Natural killer cell (primary cell): ENCODE measurements at regions not wholly inside any gene's neighbourhood (a gene's known extent, or its start where the extent isn't known, plus 50 kb on each side); places are given as distances from the start of the nearest gene placed in this dataset.

Source experiments
- ATAC-seq, 3 donors: fragments of 150-1000 bp in 2 of 3; fragments of 200-7000 bp in 1 of 3; cut with Tn5 transposase; 1 replicate in 1 of 3; 2 replicates in 2 of 3; pipeline ENCODE4 v1.10.0; 2021; ENCODE audit warnings: mild to moderate bottlenecking in 2 of 3, moderate library complexity in 2 of 3
- DNase-seq, 2 donors: peaks; one replicate each; pipeline versions ENCODE4 v3.0.0 to v3.0.0-alpha.2; 2013 to 2021; ENCODE audit warnings: mixed read lengths in 1 of 2
- H3K27ac ChIP-seq: one replicate; pipeline ENCODE4 v1.5.1; 2013; ENCODE audit warnings: mild to moderate bottlenecking, low read length
- H3K27me3 ChIP-seq: one replicate; pipeline ENCODE4 v1.6.1; 2013; ENCODE audit warnings: low read length; ENCODE audit not compliant: control insufficient read depth, insufficient read depth
- H3K36me3 ChIP-seq: one replicate; pipeline ENCODE4 v1.6.1; 2013; ENCODE audit warnings: low read length; ENCODE audit not compliant: control insufficient read depth, insufficient read depth
- H3K4me1 ChIP-seq: one replicate; pipeline ENCODE4 v1.6.1; 2013; ENCODE audit warnings: low read length; ENCODE audit not compliant: control insufficient read depth, insufficient read depth
- H3K4me3 ChIP-seq: one replicate; pipeline ENCODE4 v1.5.1; 2013; ENCODE audit warnings: low read length
- H3K9me3 ChIP-seq: one replicate; pipeline ENCODE4 v1.6.1; 2013; ENCODE audit warnings: low read length; ENCODE audit not compliant: control insufficient read depth, insufficient read depth
- H3K27ac Mint-ChIP-seq, 2 donors: one replicate each; pipeline ENCODE4 v1.8.0; 2022; ENCODE audit warnings: mild to moderate bottlenecking in 2 of 2, mixed read lengths in 2 of 2, moderate library complexity in 1 of 2
- H3K27me3 Mint-ChIP-seq, 2 donors: one replicate each; pipeline ENCODE4 v1.8.0; 2022; ENCODE audit warnings: low read depth in 2 of 2, mixed read lengths in 2 of 2
- H3K36me3 Mint-ChIP-seq: one replicate; pipeline ENCODE4 v1.8.0; 2022; ENCODE audit warnings: mixed read lengths
- H3K4me1 Mint-ChIP-seq, 2 donors: one replicate each; pipeline ENCODE4 v1.8.0; 2022; ENCODE audit warnings: mixed read lengths in 2 of 2
- H3K4me3 Mint-ChIP-seq: one replicate; pipeline ENCODE4 v1.8.0; 2022; ENCODE audit warnings: mild to moderate bottlenecking, moderate library complexity, mixed read lengths
- H3K9me3 Mint-ChIP-seq, 2 donors: one replicate each; pipeline ENCODE4 v1.8.0; 2022; ENCODE audit warnings: mixed read lengths in 2 of 2
- WGBS: methylation state at CpG from one replicate; pipeline ENCODE4 v1.1.7; 2013; ENCODE audit warnings: missing lambda C conversion rate; ENCODE audit not compliant: insufficient coverage; 5-methylcytosine and 5-hydroxymethylcytosine counted together
- intact Hi-C: fragments of 100-400 bp; cut with micrococcal nuclease; formaldehyde crosslinking; loops from one replicate; pipeline ENCODE4 v1.14.2; 2022
- TF ChIP-seq, protein P1 (sequence below): fragments of 200-600 bp; IDR thresholded peaks from one replicate; pipeline ENCODE4 v1.8.0; 2022; ENCODE audit warnings: antibody characterized with exemption

DNA sequence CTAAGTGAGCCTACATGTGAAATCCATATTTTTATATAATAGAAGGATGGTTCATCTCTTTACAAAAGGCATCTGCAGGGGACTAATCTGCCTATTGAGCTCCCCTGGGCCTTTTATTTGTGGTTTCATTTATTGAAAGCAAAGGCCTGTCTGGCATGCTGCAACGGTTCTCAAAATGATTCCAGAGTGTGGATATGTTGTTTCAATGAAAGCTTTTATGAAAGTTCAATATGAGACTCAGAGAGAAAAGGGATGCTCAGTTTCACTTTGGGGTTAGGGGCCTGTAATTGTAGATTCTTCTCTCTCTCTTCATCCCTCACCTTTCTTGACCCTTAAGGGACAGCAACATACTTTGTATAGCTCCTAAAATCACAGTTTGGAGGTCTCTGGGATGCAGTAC, 204.2 kb upstream of the CASK start:
- Mint-ChIP-seq H3K36me3 (no peaks in the 10 kb centered on the region), H3K9me3 (no peaks in the 10 kb centered on the region), H3K4me3 (no peak overlapping the region), H3K27ac (no peak overlapping the region), H3K4me1 (peaks cover 0 to 4% of the 10 kb centered on the region in 2 donors), H3K27me3 (peaks cover 0 to 2% of the 10 kb centered on the region in 2 donors)
- ATAC-seq (no peak), DNase-seq (no peak)
- Histone ChIP-seq H3K9me3 (no peaks in the 10 kb centered on the region), H3K27me3 (no peaks in the 10 kb centered on the region), H3K36me3 (no peaks in the 10 kb centered on the region), H3K4me1 (peaks cover 7% of the 10 kb centered on the region), H3K27ac (no peak overlapping the region), H3K4me3 (no peak overlapping the region)
- TF ChIP-seq, protein P1, sequence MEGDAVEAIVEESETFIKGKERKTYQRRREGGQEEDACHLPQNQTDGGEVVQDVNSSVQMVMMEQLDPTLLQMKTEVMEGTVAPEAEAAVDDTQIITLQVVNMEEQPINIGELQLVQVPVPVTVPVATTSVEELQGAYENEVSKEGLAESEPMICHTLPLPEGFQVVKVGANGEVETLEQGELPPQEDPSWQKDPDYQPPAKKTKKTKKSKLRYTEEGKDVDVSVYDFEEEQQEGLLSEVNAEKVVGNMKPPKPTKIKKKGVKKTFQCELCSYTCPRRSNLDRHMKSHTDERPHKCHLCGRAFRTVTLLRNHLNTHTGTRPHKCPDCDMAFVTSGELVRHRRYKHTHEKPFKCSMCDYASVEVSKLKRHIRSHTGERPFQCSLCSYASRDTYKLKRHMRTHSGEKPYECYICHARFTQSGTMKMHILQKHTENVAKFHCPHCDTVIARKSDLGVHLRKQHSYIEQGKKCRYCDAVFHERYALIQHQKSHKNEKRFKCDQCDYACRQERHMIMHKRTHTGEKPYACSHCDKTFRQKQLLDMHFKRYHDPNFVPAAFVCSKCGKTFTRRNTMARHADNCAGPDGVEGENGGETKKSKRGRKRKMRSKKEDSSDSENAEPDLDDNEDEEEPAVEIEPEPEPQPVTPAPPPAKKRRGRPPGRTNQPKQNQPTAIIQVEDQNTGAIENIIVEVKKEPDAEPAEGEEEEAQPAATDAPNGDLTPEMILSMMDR, result no peak
- intact Hi-C loops, result no loop called here
- WGBS, result 9% methylated on average over 1 of the region's 1 CpG

DNA sequence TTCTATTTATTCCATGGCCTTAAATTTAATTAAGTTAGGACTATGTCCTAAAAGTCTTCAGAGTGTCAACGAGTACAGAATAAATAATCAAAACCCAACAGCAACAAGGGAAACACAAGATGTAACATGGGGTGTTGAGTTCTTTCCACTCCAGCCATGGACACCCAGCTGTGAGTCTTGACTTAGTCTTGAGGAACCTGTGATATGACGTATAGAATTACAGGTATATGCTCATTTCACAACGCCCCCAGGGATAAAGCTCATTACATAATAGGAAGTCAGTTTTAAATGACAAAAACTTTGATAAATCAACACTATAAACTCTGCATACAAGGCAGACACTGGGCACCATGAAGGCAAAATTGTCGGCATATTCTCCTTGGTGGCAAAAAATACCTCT, 200.0 kb upstream of the CASK start:
- H3K4me1 ChIP-seq, result peaks cover 2% of the 10 kb centered on the region
- WGBS, result 100% methylated on average over 1 of the region's 4 CpGs
- H3K27me3 Mint-ChIP-seq, result no peaks in the 10 kb centered on the region
- H3K4me3 ChIP-seq, result no peak overlapping the region
- no peak overlapping the region for H3K4me3 Mint-ChIP-seq
- no peaks in the 10 kb centered on the region for H3K9me3 ChIP-seq
- DNase-seq (no peak), ATAC-seq (no peak)
- no peak overlapping the region for H3K27ac Mint-ChIP-seq
- H3K9me3 Mint-ChIP-seq, result no peaks in the 10 kb centered on the region
- no peaks in the 10 kb centered on the region for H3K36me3 Mint-ChIP-seq
- TF ChIP-seq, protein P1, result no peak
- no peak overlapping the region for H3K27ac ChIP-seq
- no peaks in the 10 kb centered on the region for H3K36me3 ChIP-seq
- no peaks in the 10 kb centered on the region for H3K4me1 Mint-ChIP-seq
- intact Hi-C loops, result no loop called here
- no peaks in the 10 kb centered on the region for H3K27me3 ChIP-seq

DNA sequence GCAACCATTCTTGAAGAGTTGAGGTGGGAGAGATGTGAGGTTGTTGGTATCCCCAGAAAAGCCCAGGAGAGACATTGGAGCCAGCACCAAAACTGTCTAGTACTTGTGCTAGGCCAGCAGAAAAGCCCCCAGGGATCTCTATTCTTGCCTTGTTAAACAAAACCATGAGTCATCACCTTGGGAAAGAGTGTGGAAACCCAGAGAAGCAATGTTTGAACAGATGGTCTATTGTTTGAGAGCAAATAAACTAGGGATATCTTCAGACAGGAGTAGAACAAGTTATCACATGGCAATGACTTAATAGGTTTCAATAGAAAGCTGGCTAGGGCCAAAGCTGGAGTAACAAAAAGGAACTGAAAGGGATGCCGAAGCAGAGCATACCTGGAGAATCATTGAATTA, 195.7 kb upstream of the CASK start:
- intact Hi-C loops, result no loop called here
- Mint-ChIP-seq H3K27ac (no peak overlapping the region), H3K9me3 (no peaks in the 10 kb centered on the region), H3K27me3 (no peaks in the 10 kb centered on the region), H3K36me3 (no peaks in the 10 kb centered on the region), H3K4me1 (no peaks in the 10 kb centered on the region), H3K4me3 (no peak overlapping the region)
- no peak overlapping the region for H3K27ac ChIP-seq
- H3K9me3 ChIP-seq, result no peaks in the 10 kb centered on the region
- ATAC-seq, result no peak
- no peak for DNase-seq
- H3K4me3 ChIP-seq, result no peak overlapping the region
- no peaks in the 10 kb centered on the region for H3K27me3 ChIP-seq
- no peaks in the 10 kb centered on the region for H3K4me1 ChIP-seq
- WGBS, result no CpG with 5 or more reads among the region's 1 CpG
- TF ChIP-seq, protein P1, result no peak
- H3K36me3 ChIP-seq, result no peaks in the 10 kb centered on the region

DNA sequence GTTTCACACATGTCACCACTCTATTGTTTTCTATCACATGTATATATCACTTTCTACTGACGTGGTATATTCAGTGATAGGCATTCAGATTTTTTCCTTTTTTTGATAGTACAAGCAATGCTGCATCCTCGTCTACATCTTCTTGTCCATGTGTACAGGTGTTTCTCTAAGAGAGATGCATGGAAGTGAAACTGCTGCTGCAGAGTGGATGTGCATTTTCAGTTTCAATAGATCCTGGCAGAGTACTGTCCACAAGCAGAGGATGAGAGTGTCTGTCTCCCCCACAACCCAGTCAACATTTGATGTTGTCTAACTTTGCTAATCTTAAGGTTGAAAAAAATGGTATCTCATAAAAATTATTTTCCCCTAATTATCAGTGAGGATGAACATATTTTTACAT, 194.0 kb upstream of the CASK start:
- WGBS, result no CpG with 5 or more reads among the region's 2 CpGs
- Mint-ChIP-seq H3K9me3 (no peaks in the 10 kb centered on the region), H3K27ac (no peak overlapping the region), H3K4me3 (no peak overlapping the region), H3K4me1 (no peaks in the 10 kb centered on the region), H3K36me3 (no peaks in the 10 kb centered on the region), H3K27me3 (no peaks in the 10 kb centered on the region)
- TF ChIP-seq, protein P1, result no peak
- DNase-seq (no peak), ATAC-seq (no peak)
- no peaks in the 10 kb centered on the region for H3K36me3 ChIP-seq
- no peaks in the 10 kb centered on the region for H3K9me3 ChIP-seq
- H3K4me1 ChIP-seq, result no peaks in the 10 kb centered on the region
- no peaks in the 10 kb centered on the region for H3K27me3 ChIP-seq
- intact Hi-C loops, result no loop called here
- H3K4me3 ChIP-seq, result no peak overlapping the region
- no peak overlapping the region for H3K27ac ChIP-seq
